GM18951 (cell line): ENCODE measurements at regions not wholly inside any gene's neighbourhood (a gene's known extent, or its start where the extent isn't known, plus 50 kb on each side); places are given as distances from the start of the nearest gene placed in this dataset.
"Not testable (repeated sequence)": the region's sequence is repeated elsewhere in the genome, so short reads cannot be mapped to it uniquely, and the experiment has no call there.

Experiments
- POLR2A ChIP-seq: IDR thresholded peaks from 4 replicates; pipeline ENCODE4 v1.6.1; 2011; ENCODE audit warnings: mild to moderate bottlenecking; ENCODE audit not compliant: insufficient read length, insufficient read depth; ENCODE audit errors: extremely low read depth
- in situ Hi-C: fragments of 300-500 bp; cut with MboI; formaldehyde crosslinking; loops from one replicate; pipeline ENCODE4 v1.12.0; 2022; ENCODE audit warnings: low sequenced_read_pairs, mixed read lengths, inconsistent platforms; ENCODE audit not compliant: unreplicated experiment

- TF ChIP-seq POLR2A, result no peak
- in situ Hi-C loops, result no loop called here
Measured at GRCh38 chr9:90517103-90517502, 125.5 kb downstream of the DIRAS2 start.

- in situ Hi-C loops, result no loop called here
- TF ChIP-seq POLR2A, result no peak
Measured at GRCh38 chr9:90521811-90522570, 120.6 kb downstream of the DIRAS2 start.

- in situ Hi-C loops, result no loop called here
- no peak for TF ChIP-seq POLR2A
Measured at GRCh38 chr9:90523958-90524357, 118.7 kb downstream of the DIRAS2 start.

DNA sequence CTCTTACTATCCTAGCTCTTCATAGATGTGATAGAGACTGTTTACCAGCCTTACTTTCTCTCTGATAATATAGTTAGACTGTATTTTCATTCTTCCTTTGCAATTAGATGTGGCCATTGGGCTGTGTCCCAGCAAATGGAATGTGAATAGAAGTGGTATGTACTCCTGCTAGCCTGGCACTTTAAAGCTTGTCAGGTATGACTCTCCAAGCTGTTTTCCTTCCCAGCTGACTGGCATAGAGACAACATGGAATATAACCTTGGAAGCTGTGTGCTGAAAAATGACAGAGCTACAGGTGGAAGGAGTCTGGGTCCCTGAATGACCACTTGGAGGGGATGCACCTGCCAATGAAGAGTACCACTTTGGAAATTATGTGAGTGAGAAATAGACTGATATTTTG is 116.2 kb downstream of the DIRAS2 start:
- TF ChIP-seq POLR2A, result no peak
- in situ Hi-C loops, result no loop called here

GRCh38 chr9:90536094-90536493 is 106.5 kb downstream of the DIRAS2 start:
- in situ Hi-C loops, result not testable (repeated sequence)

- in situ Hi-C loops, result no loop called here
- no peak for TF ChIP-seq POLR2A
Measured at GRCh38 chr9:90538566-90538965, 104.1 kb downstream of the DIRAS2 start.

GRCh38 chr9:90539286-90539685 is 103.3 kb downstream of the DIRAS2 start:
- in situ Hi-C loops, result no loop called here
- TF ChIP-seq POLR2A, result no peak

- in situ Hi-C loops, result no loop called here
Measured at GRCh38 chr9:90540734-90541133, 101.9 kb downstream of the DIRAS2 start.

GRCh38 chr9:90544488-90544887 is 98.1 kb downstream of the DIRAS2 start:
- in situ Hi-C loops, result no loop called here
- TF ChIP-seq POLR2A, result no peak

More at GRCh38 chr9:90540734-90541133, 101.9 kb downstream of the DIRAS2 start:
- no peak for TF ChIP-seq POLR2A

DNA sequence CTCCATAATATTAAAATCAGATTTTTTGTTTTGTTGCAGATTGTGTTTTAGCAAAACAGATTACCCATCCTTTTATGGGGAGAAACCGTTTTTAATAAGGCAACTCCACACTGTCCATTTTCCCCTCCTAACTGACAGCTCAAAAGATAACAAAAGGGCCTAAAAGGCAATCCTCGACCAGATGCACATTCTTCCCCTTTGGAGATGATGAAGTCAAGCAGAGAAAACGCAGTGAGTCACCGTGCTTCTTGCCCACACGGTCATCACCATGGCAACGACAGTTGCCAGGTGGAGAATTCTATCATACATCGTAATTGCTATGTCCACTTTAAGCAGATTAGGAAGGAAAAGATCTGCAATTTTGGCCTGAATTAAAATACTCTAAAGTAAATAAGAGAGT is 96.4 kb downstream of the DIRAS2 start:
- in situ Hi-C loops, result no loop called here
- no peak for TF ChIP-seq POLR2A

GRCh38 chr9:90547896-90548295 is 94.7 kb downstream of the DIRAS2 start:
- in situ Hi-C loops, result no loop called here
- no peak for TF ChIP-seq POLR2A

- in situ Hi-C loops, result no loop called here
- TF ChIP-seq POLR2A, result no peak
Measured at GRCh38 chr9:90552317-90552716, 90.3 kb downstream of the DIRAS2 start.

- no peak for TF ChIP-seq POLR2A
- in situ Hi-C loops, result no loop called here
Measured at GRCh38 chr9:90555351-90556057, 87.1 kb downstream of the DIRAS2 start.
